ENCODE measurements at regions not wholly inside any gene's neighbourhood (a gene's known extent, or its start where the extent isn't known, plus 50 kb on each side); places are given as distances from the start of the nearest gene placed in this dataset.

DNA sequence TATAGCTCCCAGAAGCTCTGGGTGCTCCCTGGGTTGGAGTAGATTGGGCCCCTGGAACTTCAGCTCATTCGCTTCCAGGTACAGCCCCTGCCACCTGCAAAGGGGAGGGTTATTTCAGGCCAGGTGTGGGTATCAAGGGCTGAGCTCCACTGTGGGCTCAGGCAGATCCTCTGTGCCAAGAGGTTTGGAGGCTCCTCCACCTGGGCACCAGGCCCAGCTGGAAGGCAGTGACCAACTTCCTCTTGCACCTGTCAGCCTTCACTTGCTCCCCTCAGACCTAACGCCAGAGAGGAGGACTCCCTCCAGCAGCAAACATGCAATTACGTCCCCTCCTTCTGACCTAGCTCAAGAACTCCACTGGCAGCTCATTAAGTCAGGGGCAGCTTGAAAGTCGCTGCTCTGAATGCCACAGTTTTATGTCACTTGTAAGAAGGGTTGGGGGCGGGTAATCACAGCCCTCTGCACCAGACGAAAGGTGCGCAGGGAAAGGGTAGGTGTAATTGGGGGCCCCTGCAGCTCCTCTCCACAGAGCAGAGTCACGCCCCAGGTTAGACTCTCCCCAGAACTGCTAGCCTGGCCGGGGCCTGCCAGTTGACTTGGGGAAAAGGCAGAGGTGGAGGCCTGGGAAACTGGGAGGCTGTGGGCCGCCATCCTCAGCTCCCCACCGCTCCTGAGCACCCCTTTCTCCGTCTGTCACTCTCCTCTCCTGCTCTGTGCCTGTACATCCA, 125.0 kb upstream of the TMPRSS2 start:
- no peak overlapping the region for H3K27ac ChIP-seq (ENCODE audit: low read depth, low read length)
- peaks cover 35 to 37% of the 10 kb centered on the region in 2 donors for H3K4me1 ChIP-seq (ENCODE audit: control insufficient read depth in 1 of 2, insufficient read depth in 2 of 2, low read length in 2 of 2)

GRCh38 chr21:41631564-41632461, 123.9 kb upstream of the TMPRSS2 start:
- Histone ChIP-seq H3K9ac (ENCODE audit: low read depth in 1 of 2, low read length in 2 of 2) (no peak overlapping the region), H3K36me3 (ENCODE audit: control insufficient read depth in 1 of 2, insufficient read depth in 2 of 2, low read length in 2 of 2) (no peaks in the 10 kb centered on the region), H3K9me3 (ENCODE audit: control insufficient read depth in 1 of 2, low read length in 2 of 2) (peaks cover 0 to 2% of the 10 kb centered on the region in 2 donors), H3K4me3 (ENCODE audit: low read depth in 1 of 2, low read length in 2 of 2) (peak overlapping the region in 1 of 2 donors; percentile 19), H3K27ac (ENCODE audit: low read depth, low read length) (no peak overlapping the region), H3K27me3 (ENCODE audit: control insufficient read depth in 1 of 2, insufficient read depth in 2 of 2, low read length in 2 of 2) (no peaks in the 10 kb centered on the region), H3K4me1 (ENCODE audit: control insufficient read depth in 1 of 2, insufficient read depth in 2 of 2, low read length in 2 of 2) (peaks cover 35 to 37% of the 10 kb centered on the region in 2 donors)

More for the DNA sequence above, 125.0 kb upstream of the TMPRSS2 start:
- H3K27me3 ChIP-seq (ENCODE audit: control insufficient read depth in 1 of 2, insufficient read depth in 2 of 2, low read length in 2 of 2) = no peaks in the 10 kb centered on the region
- H3K36me3 ChIP-seq (ENCODE audit: control insufficient read depth in 1 of 2, insufficient read depth in 2 of 2, low read length in 2 of 2) = no peaks in the 10 kb centered on the region
- H3K4me3 ChIP-seq (ENCODE audit: low read depth in 1 of 2, low read length in 2 of 2) = no peak overlapping the region
- no peak overlapping the region for H3K9ac ChIP-seq (ENCODE audit: low read depth in 1 of 2, low read length in 2 of 2)
- H3K9me3 ChIP-seq (ENCODE audit: control insufficient read depth in 1 of 2, low read length in 2 of 2) = peaks cover 0 to 2% of the 10 kb centered on the region in 2 donors

DNA sequence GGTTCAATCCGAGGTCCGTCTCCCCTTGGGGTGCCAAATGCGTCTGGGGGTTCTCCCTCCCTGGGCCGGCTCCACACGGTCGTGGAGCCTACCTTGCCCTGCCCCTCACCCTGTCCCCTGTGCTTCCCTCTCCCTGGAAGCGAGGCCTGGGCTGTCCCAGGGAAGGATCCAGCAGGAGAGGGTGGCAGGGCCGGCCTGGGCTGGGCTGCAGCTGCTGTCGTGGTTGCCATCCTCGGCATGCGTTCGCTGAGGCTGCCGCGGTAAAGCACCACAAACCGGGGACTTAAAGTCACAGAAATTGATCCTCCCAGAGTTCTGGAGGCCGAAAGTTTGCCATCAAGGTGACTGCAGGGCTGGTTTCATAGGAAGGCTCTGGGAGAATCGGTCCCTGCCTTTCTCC, 123.0 kb upstream of the TMPRSS2 start:
- Histone ChIP-seq H3K4me3 (ENCODE audit: low read depth in 1 of 2, low read length in 2 of 2) (no peak overlapping the region), H3K27ac (ENCODE audit: low read depth, low read length) (no peak overlapping the region), H3K9ac (ENCODE audit: low read depth in 1 of 2, low read length in 2 of 2) (no peak overlapping the region)

DNA sequence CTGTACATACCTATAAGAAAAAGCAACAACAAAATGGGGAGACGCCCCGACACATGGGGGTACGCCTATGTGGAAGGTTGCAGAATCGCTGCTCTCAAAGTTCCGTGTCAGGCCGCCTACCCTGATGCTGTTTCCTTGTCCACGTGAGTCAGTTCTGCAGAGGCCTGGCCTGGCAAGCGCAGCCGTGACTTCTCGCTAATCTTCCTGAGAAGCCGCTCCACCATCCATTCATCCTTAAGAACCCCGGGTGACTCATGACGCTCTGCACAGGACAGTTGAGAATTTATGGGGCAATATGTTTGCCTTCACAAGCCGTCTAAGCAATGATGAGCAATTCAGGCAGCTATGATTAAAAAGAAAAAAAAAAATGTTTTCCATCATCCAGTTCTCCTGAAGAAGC, 122.3 kb upstream of the TMPRSS2 start:
- Histone ChIP-seq H3K27me3 (ENCODE audit: control insufficient read depth in 1 of 2, insufficient read depth in 2 of 2, low read length in 2 of 2) (no peaks in the 10 kb centered on the region), H3K27ac (ENCODE audit: low read depth, low read length) (no peak overlapping the region), H3K36me3 (ENCODE audit: control insufficient read depth in 1 of 2, insufficient read depth in 2 of 2, low read length in 2 of 2) (no peaks in the 10 kb centered on the region), H3K4me1 (ENCODE audit: control insufficient read depth in 1 of 2, insufficient read depth in 2 of 2, low read length in 2 of 2) (peaks cover 43 to 46% of the 10 kb centered on the region in 2 donors), H3K4me3 (ENCODE audit: low read depth in 1 of 2, low read length in 2 of 2) (no peak overlapping the region), H3K9me3 (ENCODE audit: control insufficient read depth in 1 of 2, low read length in 2 of 2) (peaks cover 0 to 2% of the 10 kb centered on the region in 2 donors), H3K9ac (ENCODE audit: low read depth in 1 of 2, low read length in 2 of 2) (no peak overlapping the region)

More for the DNA sequence above, 123.0 kb upstream of the TMPRSS2 start:
- Histone ChIP-seq H3K9me3 (ENCODE audit: control insufficient read depth in 1 of 2, low read length in 2 of 2) (peaks cover 0 to 2% of the 10 kb centered on the region in 2 donors), H3K27me3 (ENCODE audit: control insufficient read depth in 1 of 2, insufficient read depth in 2 of 2, low read length in 2 of 2) (no peaks in the 10 kb centered on the region), H3K4me1 (ENCODE audit: control insufficient read depth in 1 of 2, insufficient read depth in 2 of 2, low read length in 2 of 2) (peaks cover 36 to 40% of the 10 kb centered on the region in 2 donors), H3K36me3 (ENCODE audit: control insufficient read depth in 1 of 2, insufficient read depth in 2 of 2, low read length in 2 of 2) (no peaks in the 10 kb centered on the region)

GRCh38 chr21:41628256-41628655, 120.3 kb upstream of the TMPRSS2 start:
- H3K4me1 ChIP-seq (ENCODE audit: control insufficient read depth in 1 of 2, insufficient read depth in 2 of 2, low read length in 2 of 2) = peaks cover 34% of the 10 kb centered on the region in 2 donors
- peaks cover 0 to 2% of the 10 kb centered on the region in 2 donors for H3K9me3 ChIP-seq (ENCODE audit: control insufficient read depth in 1 of 2, low read length in 2 of 2)

DNA sequence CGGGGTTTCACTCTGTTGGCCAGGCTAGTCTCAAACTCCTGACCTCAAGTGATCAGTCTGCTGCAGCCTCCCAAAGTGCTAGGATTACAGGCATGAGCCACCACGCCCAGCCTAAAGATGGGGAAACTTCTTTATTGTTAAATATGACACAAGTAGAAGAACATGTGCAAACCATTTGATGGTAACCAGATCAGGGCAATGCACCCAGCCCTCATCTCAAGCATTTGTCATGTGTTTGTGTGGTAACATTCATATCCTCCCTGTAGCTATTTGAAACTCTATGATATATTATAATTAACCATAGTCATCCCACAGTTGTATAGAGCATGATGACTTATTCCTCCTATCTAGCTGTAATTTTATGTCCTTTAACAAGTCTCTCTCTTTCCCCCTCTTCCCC, 119.5 kb upstream of the TMPRSS2 start:
- Histone ChIP-seq H3K9ac (ENCODE audit: low read depth in 1 of 2, low read length in 2 of 2) (no peak overlapping the region), H3K9me3 (ENCODE audit: control insufficient read depth in 1 of 2, low read length in 2 of 2) (peaks cover 0 to 2% of the 10 kb centered on the region in 2 donors), H3K4me1 (ENCODE audit: control insufficient read depth in 1 of 2, insufficient read depth in 2 of 2, low read length in 2 of 2) (peaks cover 27% of the 10 kb centered on the region in 2 donors), H3K27ac (ENCODE audit: low read depth, low read length) (no peak overlapping the region), H3K4me3 (ENCODE audit: low read depth in 1 of 2, low read length in 2 of 2) (no peak overlapping the region), H3K36me3 (ENCODE audit: control insufficient read depth in 1 of 2, insufficient read depth in 2 of 2, low read length in 2 of 2) (no peaks in the 10 kb centered on the region), H3K27me3 (ENCODE audit: control insufficient read depth in 1 of 2, insufficient read depth in 2 of 2, low read length in 2 of 2) (no peaks in the 10 kb centered on the region)

More at GRCh38 chr21:41628256-41628655, 120.3 kb upstream of the TMPRSS2 start:
- H3K36me3 ChIP-seq (ENCODE audit: control insufficient read depth in 1 of 2, insufficient read depth in 2 of 2, low read length in 2 of 2) = no peaks in the 10 kb centered on the region
- no peak overlapping the region for H3K4me3 ChIP-seq (ENCODE audit: low read depth in 1 of 2, low read length in 2 of 2)
- no peak overlapping the region for H3K27ac ChIP-seq (ENCODE audit: low read depth, low read length)
- H3K9ac ChIP-seq (ENCODE audit: low read depth in 1 of 2, low read length in 2 of 2) = no peak overlapping the region
- H3K27me3 ChIP-seq (ENCODE audit: control insufficient read depth in 1 of 2, insufficient read depth in 2 of 2, low read length in 2 of 2) = no peaks in the 10 kb centered on the region

DNA sequence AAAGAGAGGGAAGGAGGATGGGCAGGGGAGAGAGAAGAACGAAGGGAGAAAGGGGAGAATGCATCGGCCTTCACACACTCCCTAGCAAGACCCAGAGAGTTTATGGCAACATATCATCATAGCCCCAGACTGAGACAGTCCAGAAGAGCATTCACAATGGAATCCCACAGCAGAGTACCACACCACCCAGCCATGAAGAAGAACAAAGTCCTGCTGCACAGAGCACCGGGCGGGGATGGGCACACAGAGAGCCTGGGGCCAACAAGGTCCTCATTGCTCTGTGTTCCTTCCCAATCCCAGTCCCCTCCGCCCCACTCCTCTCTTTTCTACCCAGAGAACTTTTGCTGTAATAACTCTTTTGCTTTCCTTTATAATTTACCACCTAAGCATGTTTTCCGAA, 118.1 kb upstream of the TMPRSS2 start:
- H3K4me1 ChIP-seq (ENCODE audit: control insufficient read depth in 1 of 2, insufficient read depth in 2 of 2, low read length in 2 of 2) = peaks cover 19 to 23% of the 10 kb centered on the region in 2 donors
- no peaks in the 10 kb centered on the region for H3K27me3 ChIP-seq (ENCODE audit: control insufficient read depth in 1 of 2, insufficient read depth in 2 of 2, low read length in 2 of 2)
- H3K36me3 ChIP-seq (ENCODE audit: control insufficient read depth in 1 of 2, insufficient read depth in 2 of 2, low read length in 2 of 2) = no peaks in the 10 kb centered on the region
- peaks cover 0 to 2% of the 10 kb centered on the region in 2 donors for H3K9me3 ChIP-seq (ENCODE audit: control insufficient read depth in 1 of 2, low read length in 2 of 2)
- no peak overlapping the region for H3K4me3 ChIP-seq (ENCODE audit: low read depth in 1 of 2, low read length in 2 of 2)
- no peak overlapping the region for H3K27ac ChIP-seq (ENCODE audit: low read depth, low read length)
- no peak overlapping the region for H3K9ac ChIP-seq (ENCODE audit: low read depth in 1 of 2, low read length in 2 of 2)

- H3K4me3 ChIP-seq (ENCODE audit: low read depth in 1 of 2, low read length in 2 of 2) = no peak overlapping the region
- H3K27me3 ChIP-seq (ENCODE audit: control insufficient read depth in 1 of 2, insufficient read depth in 2 of 2, low read length in 2 of 2) = no peaks in the 10 kb centered on the region
- no peak overlapping the region for H3K9ac ChIP-seq (ENCODE audit: low read depth in 1 of 2, low read length in 2 of 2)
- peaks cover 19 to 24% of the 10 kb centered on the region in 2 donors for H3K4me1 ChIP-seq (ENCODE audit: control insufficient read depth in 1 of 2, insufficient read depth in 2 of 2, low read length in 2 of 2)
- H3K36me3 ChIP-seq (ENCODE audit: control insufficient read depth in 1 of 2, insufficient read depth in 2 of 2, low read length in 2 of 2) = no peaks in the 10 kb centered on the region
- peaks cover 0 to 2% of the 10 kb centered on the region in 2 donors for H3K9me3 ChIP-seq (ENCODE audit: control insufficient read depth in 1 of 2, low read length in 2 of 2)
- H3K27ac ChIP-seq (ENCODE audit: low read depth, low read length) = no peak overlapping the region
Observed at GRCh38 chr21:41625428-41625827, 117.5 kb upstream of the TMPRSS2 start.

GRCh38 chr21:41624674-41625310, 116.8 kb upstream of the TMPRSS2 start:
- Histone ChIP-seq H3K36me3 (ENCODE audit: control insufficient read depth in 1 of 2, insufficient read depth in 2 of 2, low read length in 2 of 2) (no peaks in the 10 kb centered on the region), H3K9me3 (ENCODE audit: control insufficient read depth in 1 of 2, low read length in 2 of 2) (peaks cover 0 to 2% of the 10 kb centered on the region in 2 donors), H3K9ac (ENCODE audit: low read depth in 1 of 2, low read length in 2 of 2) (no peak overlapping the region), H3K27me3 (ENCODE audit: control insufficient read depth in 1 of 2, insufficient read depth in 2 of 2, low read length in 2 of 2) (no peaks in the 10 kb centered on the region), H3K4me3 (ENCODE audit: low read depth in 1 of 2, low read length in 2 of 2) (no peak overlapping the region), H3K4me1 (ENCODE audit: control insufficient read depth in 1 of 2, insufficient read depth in 2 of 2, low read length in 2 of 2) (peaks cover 19 to 24% of the 10 kb centered on the region in 2 donors), H3K27ac (ENCODE audit: low read depth, low read length) (no peak overlapping the region)

All from duodenal mucosa (tissue), 2 donors.